ENCODE measurements at regions not wholly inside any gene's neighbourhood (a gene's known extent, or its start where the extent isn't known, plus 50 kb on each side); places are given as distances from the start of the nearest gene placed in this dataset.

GRCh38 chr10:33010132-33011037, 52.4 kb upstream of the ITGB1 start:
- no peaks in the 10 kb centered on the region for H3K9me3 ChIP-seq (ENCODE audit: control insufficient read depth, low read length)
- H3K9ac ChIP-seq (ENCODE audit: low read length), result peak overlapping the region; percentile 76
- WGBS, result 27% methylated on average over 12 of the region's 12 CpGs
- peaks cover 17% of the 10 kb centered on the region for H3K4me1 ChIP-seq (ENCODE audit: control insufficient read depth, insufficient read depth, low read depth, low read length)
- no peak overlapping the region for H4K8ac ChIP-seq (ENCODE audit: low read length)
- no peak overlapping the region for H3K4me2 ChIP-seq (ENCODE audit: low read length, poor library complexity, severe bottlenecking)
- H4K91ac ChIP-seq (ENCODE audit: low read length), result no peak overlapping the region
- no peaks in the 10 kb centered on the region for H3K27me3 ChIP-seq (ENCODE audit: control insufficient read depth in 1 of 2, insufficient read depth in 1 of 2, low read length in 2 of 2)
- H3K23ac ChIP-seq (ENCODE audit: low read length in 2 of 2), result no peak overlapping the region
- peak overlapping the region; percentile 60 for H2BK15ac ChIP-seq (ENCODE audit: low read depth, poor library complexity, severe bottlenecking)
- H3K79me1 ChIP-seq (replicated peaks; ENCODE audit: low read length, poor library complexity, severe bottlenecking), result peaks cover 9% of the 10 kb centered on the region
- H3K14ac ChIP-seq (ENCODE audit: low read length in 2 of 2), result no peak overlapping the region
- no peak overlapping the region for H2BK120ac ChIP-seq (ENCODE audit: low read depth, low read length)
- no peaks in the 10 kb centered on the region for H3K36me3 ChIP-seq (ENCODE audit: control insufficient read depth in 1 of 2, insufficient read depth in 2 of 2, low read depth in 1 of 2, low read length in 2 of 2)
- peak overlapping the region; percentile 99 for H2AK5ac ChIP-seq (ENCODE audit: low read length, severe bottlenecking)
- peak; percentile 91 for DNase-seq
- no peak overlapping the region for H3K4ac ChIP-seq (ENCODE audit: low read depth in 1 of 2, low read length in 2 of 2)
- peak overlapping the region in 1 of 2 experiments; percentile 38 for H2BK12ac ChIP-seq (ENCODE audit: low read length in 2 of 2)
- H3K27ac ChIP-seq (ENCODE audit: low read length, poor library complexity, severe bottlenecking), result peak overlapping the region; percentile 84
- H2BK5ac ChIP-seq (ENCODE audit: low read depth, low read length, poor library complexity, severe bottlenecking), result peak overlapping the region; percentile 60
- H3K4me3 ChIP-seq (ENCODE audit: insufficient read depth in 1 of 2, low read depth in 1 of 2, low read length in 2 of 2), result no peak overlapping the region
- peak overlapping the region in 1 of 2 experiments; percentile 24 for H3K18ac ChIP-seq (ENCODE audit: low read depth in 1 of 2, low read length in 2 of 2)
- H2AFZ ChIP-seq (ENCODE audit: low read depth, low read length), result no peak overlapping the region

GRCh38 chr10:33009244-33010131, 51.5 kb upstream of the ITGB1 start:
- Histone ChIP-seq H3K23ac (ENCODE audit: low read length in 2 of 2) (no peak overlapping the region), H3K18ac (ENCODE audit: low read depth in 1 of 2, low read length in 2 of 2) (peak overlapping the region; percentile 24 to 74), H2BK120ac (ENCODE audit: low read depth, low read length) (no peak overlapping the region), H4K91ac (ENCODE audit: low read length) (no peak overlapping the region), H3K9me3 (ENCODE audit: control insufficient read depth, low read length) (no peaks in the 10 kb centered on the region), H4K8ac (ENCODE audit: low read length) (no peak overlapping the region), H3K36me3 (ENCODE audit: control insufficient read depth in 1 of 2, insufficient read depth in 2 of 2, low read depth in 1 of 2, low read length in 2 of 2) (no peaks in the 10 kb centered on the region), H2BK5ac (ENCODE audit: low read depth, low read length, poor library complexity, severe bottlenecking) (peak overlapping the region; percentile 60), H3K4ac (ENCODE audit: low read depth in 1 of 2, low read length in 2 of 2) (no peak overlapping the region), H2AK5ac (ENCODE audit: low read length, severe bottlenecking) (peak overlapping the region; percentile 78), H3K79me1 (replicated peaks; ENCODE audit: low read length, poor library complexity, severe bottlenecking) (peaks cover 7% of the 10 kb centered on the region), H3K4me3 (ENCODE audit: insufficient read depth in 1 of 2, low read depth in 1 of 2, low read length in 2 of 2) (no peak overlapping the region), H2BK15ac (ENCODE audit: low read depth, poor library complexity, severe bottlenecking) (no peak overlapping the region), H3K27me3 (ENCODE audit: control insufficient read depth in 1 of 2, insufficient read depth in 1 of 2, low read length in 2 of 2) (no peaks in the 10 kb centered on the region), H3K4me1 (ENCODE audit: control insufficient read depth, insufficient read depth, low read depth, low read length) (peaks cover 17% of the 10 kb centered on the region), H3K14ac (ENCODE audit: low read length in 2 of 2) (no peak overlapping the region), H3K27ac (ENCODE audit: low read length, poor library complexity, severe bottlenecking) (peak overlapping the region; percentile 84), H3K9ac (ENCODE audit: low read length) (peak overlapping the region; percentile 76), H2AFZ (ENCODE audit: low read depth, low read length) (no peak overlapping the region), H2BK12ac (ENCODE audit: low read length in 2 of 2) (peak overlapping the region in 1 of 2 experiments; percentile 38), H3K4me2 (ENCODE audit: low read length, poor library complexity, severe bottlenecking) (no peak overlapping the region)
- WGBS, result 66% methylated on average over 5 of the region's 5 CpGs
- DNase-seq, result no peak

DNA sequence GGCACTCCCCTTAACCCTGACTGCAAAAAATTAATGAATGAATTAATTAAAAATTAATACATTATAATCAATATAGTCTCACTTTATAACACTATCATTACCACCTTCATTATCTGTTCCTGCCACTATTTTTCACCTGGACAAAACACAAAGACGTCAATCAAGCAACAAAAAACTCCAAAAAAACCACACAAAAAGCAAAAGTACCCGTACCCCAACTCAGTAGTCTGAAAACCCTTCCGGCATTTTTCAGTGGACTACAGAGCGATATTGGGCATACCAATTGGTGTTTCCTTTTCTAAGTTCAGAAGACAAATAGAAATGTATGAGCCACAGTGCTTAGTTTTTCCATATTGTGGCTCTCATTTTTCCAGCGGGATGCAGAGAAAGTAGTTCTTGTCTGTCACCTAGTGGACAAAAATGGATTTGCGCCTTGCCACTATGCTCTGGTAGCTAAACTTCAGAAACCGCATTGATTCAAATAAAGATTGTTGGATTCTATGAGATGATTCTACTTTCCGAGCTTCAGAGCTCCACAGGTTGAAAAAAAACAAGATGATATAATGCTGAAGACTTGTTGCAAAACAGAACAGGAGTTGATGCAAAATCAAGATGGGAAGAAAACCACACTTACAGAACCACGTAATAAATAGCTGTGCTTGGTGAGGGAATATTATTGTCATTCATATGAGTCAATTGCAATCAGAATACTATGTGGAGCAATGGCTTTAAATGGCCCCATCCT, 50.6 kb upstream of the ITGB1 start:
- Histone ChIP-seq H4K8ac (ENCODE audit: low read length) (no peak overlapping the region), H3K4ac (ENCODE audit: low read depth in 1 of 2, low read length in 2 of 2) (no peak overlapping the region), H2BK120ac (ENCODE audit: low read depth, low read length) (no peak overlapping the region), H3K79me1 (replicated peaks; ENCODE audit: low read length, poor library complexity, severe bottlenecking) (peaks cover 4% of the 10 kb centered on the region), H3K23ac (ENCODE audit: low read length in 2 of 2) (no peak overlapping the region), H3K9me3 (ENCODE audit: control insufficient read depth, low read length) (no peaks in the 10 kb centered on the region), H2AK5ac (ENCODE audit: low read length, severe bottlenecking) (peak overlapping the region; percentile 97), H4K91ac (ENCODE audit: low read length) (no peak overlapping the region), H3K9ac (ENCODE audit: low read length) (peak overlapping the region; percentile 76), H3K4me2 (ENCODE audit: low read length, poor library complexity, severe bottlenecking) (peak overlapping the region; percentile 14), H3K4me1 (ENCODE audit: control insufficient read depth, insufficient read depth, low read depth, low read length) (peaks cover 18% of the 10 kb centered on the region), H2AFZ (ENCODE audit: low read depth, low read length) (no peak overlapping the region), H2BK5ac (ENCODE audit: low read depth, low read length, poor library complexity, severe bottlenecking) (no peak overlapping the region), H2BK15ac (ENCODE audit: low read depth, poor library complexity, severe bottlenecking) (no peak overlapping the region), H3K27ac (ENCODE audit: low read length, poor library complexity, severe bottlenecking) (peak overlapping the region; percentile 84), H2BK12ac (ENCODE audit: low read length in 2 of 2) (no peak overlapping the region), H3K36me3 (ENCODE audit: control insufficient read depth in 1 of 2, insufficient read depth in 2 of 2, low read depth in 1 of 2, low read length in 2 of 2) (no peaks in the 10 kb centered on the region), H3K4me3 (ENCODE audit: insufficient read depth in 1 of 2, low read depth in 1 of 2, low read length in 2 of 2) (no peak overlapping the region), H3K14ac (ENCODE audit: low read length in 2 of 2) (no peak overlapping the region), H3K27me3 (ENCODE audit: control insufficient read depth in 1 of 2, insufficient read depth in 1 of 2, low read length in 2 of 2) (no peaks in the 10 kb centered on the region), H3K18ac (ENCODE audit: low read depth in 1 of 2, low read length in 2 of 2) (no peak overlapping the region)
- 29% methylated on average over 9 of the region's 9 CpGs for whole genome bisulfite sequencing
- peak; percentile 86 for DNase-seq

All from mesenchymal stem cell (in vitro differentiated cells and primary cell).